GM18873 (cell line): ENCODE measurements at regions not wholly inside any gene's neighbourhood (a gene's known extent, or its start where the extent isn't known, plus 50 kb on each side); places are given as distances from the start of the nearest gene placed in this dataset.

Experiments used
- ATAC-seq: cut with Tn5 transposase; IDR thresholded peaks from one replicate; pipeline ENCODE4 v1.9.1; 2021; ENCODE audit warnings: mild to moderate bottlenecking, moderate library complexity, moderate number of reproducible peaks; ENCODE audit not compliant: unreplicated experiment, low FRiP score

- peak; percentile 67 for ATAC-seq
Measured at GRCh38 chr15:39381517-39381916, 199.4 kb upstream of the THBS1 start.

- no peak for ATAC-seq
Measured at GRCh38 chr15:39388118-39388517, 192.8 kb upstream of the THBS1 start.

GRCh38 chr15:39391230-39391629 lies 189.6 kb upstream of the THBS1 start:
- no peak for ATAC-seq

- no peak for ATAC-seq
Measured at GRCh38 chr15:39392469-39393047, 188.3 kb upstream of the THBS1 start.

GRCh38 chr15:39393575-39394335 lies 187.1 kb upstream of the THBS1 start:
- no peak for ATAC-seq

- ATAC-seq, result no peak
Measured at GRCh38 chr15:39394496-39394895, 186.4 kb upstream of the THBS1 start.

GRCh38 chr15:39396979-39397615 lies 183.8 kb upstream of the THBS1 start:
- no peak for ATAC-seq

GRCh38 chr15:39397883-39398282 lies 183.0 kb upstream of the THBS1 start:
- no peak for ATAC-seq

- no peak for ATAC-seq
Measured at GRCh38 chr15:39399600-39399999, 181.3 kb upstream of the THBS1 start.

GRCh38 chr15:39400002-39400401 lies 180.9 kb upstream of the THBS1 start:
- no peak for ATAC-seq

- ATAC-seq, result no peak
Measured at GRCh38 chr15:39400821-39401550, 179.9 kb upstream of the THBS1 start.

- ATAC-seq, result no peak
Measured at GRCh38 chr15:39403640-39404117, 177.2 kb upstream of the THBS1 start.

- no peak for ATAC-seq
Measured at GRCh38 chr15:39404767-39405181, 176.1 kb upstream of the THBS1 start.

- no peak for ATAC-seq
Measured at GRCh38 chr15:39406485-39406884, 174.4 kb upstream of the THBS1 start.

GRCh38 chr15:39407116-39407515 lies 173.8 kb upstream of the THBS1 start:
- no peak for ATAC-seq

GRCh38 chr15:39409876-39410530 lies 170.9 kb upstream of the THBS1 start:
- ATAC-seq, result no peak

- ATAC-seq, result peak; percentile 93
Measured at GRCh38 chr15:39411102-39411989, 169.5 kb upstream of the THBS1 start.

GRCh38 chr15:39413558-39413957 lies 167.3 kb upstream of the THBS1 start:
- ATAC-seq, result no peak

GRCh38 chr15:39414201-39414600 lies 166.7 kb upstream of the THBS1 start:
- no peak for ATAC-seq
